ENCODE measurements at regions not wholly inside any gene's neighbourhood (a gene's known extent, or its start where the extent isn't known, plus 50 kb on each side); places are given as distances from the start of the nearest gene placed in this dataset.

GRCh38 chr13:68380041-68380973 lies 1150.2 kb upstream of the PCDH9 start:
- no peak for TF ChIP-seq ARNTL (CRISPR knock-in tag; IDR thresholded peaks at IDR 0.05; ENCODE audit: borderline replicate concordance, low read depth)
- TF ChIP-seq RARB (CRISPR knock-in tag; IDR thresholded peaks at IDR 0.05): no peak
- no peak for TF ChIP-seq OSR1 (CRISPR knock-in tag; IDR thresholded peaks at IDR 0.05)
- TF ChIP-seq ZNF565 (CRISPR knock-in tag; conservative IDR thresholded peaks at IDR 0.05; ENCODE audit: low read depth): no peak
- no peak for TF ChIP-seq TCF4 (CRISPR knock-in tag; IDR thresholded peaks at IDR 0.05; ENCODE audit: borderline replicate concordance)
- TF ChIP-seq ZFP3 (CRISPR knock-in tag; IDR thresholded peaks at IDR 0.05): no peak
- no peak for TF ChIP-seq BACH2 (CRISPR knock-in tag; IDR thresholded peaks at IDR 0.05; ENCODE audit: borderline replicate concordance)
- TF ChIP-seq, protein P1, sequence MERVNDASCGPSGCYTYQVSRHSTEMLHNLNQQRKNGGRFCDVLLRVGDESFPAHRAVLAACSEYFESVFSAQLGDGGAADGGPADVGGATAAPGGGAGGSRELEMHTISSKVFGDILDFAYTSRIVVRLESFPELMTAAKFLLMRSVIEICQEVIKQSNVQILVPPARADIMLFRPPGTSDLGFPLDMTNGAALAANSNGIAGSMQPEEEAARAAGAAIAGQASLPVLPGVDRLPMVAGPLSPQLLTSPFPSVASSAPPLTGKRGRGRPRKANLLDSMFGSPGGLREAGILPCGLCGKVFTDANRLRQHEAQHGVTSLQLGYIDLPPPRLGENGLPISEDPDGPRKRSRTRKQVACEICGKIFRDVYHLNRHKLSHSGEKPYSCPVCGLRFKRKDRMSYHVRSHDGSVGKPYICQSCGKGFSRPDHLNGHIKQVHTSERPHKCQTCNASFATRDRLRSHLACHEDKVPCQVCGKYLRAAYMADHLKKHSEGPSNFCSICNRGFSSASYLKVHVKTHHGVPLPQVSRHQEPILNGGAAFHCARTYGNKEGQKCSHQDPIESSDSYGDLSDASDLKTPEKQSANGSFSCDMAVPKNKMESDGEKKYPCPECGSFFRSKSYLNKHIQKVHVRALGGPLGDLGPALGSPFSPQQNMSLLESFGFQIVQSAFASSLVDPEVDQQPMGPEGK (CRISPR knock-in tag; IDR thresholded peaks at IDR 0.05; ENCODE audit: borderline replicate concordance): no peak
- TF ChIP-seq ISL1 (CRISPR knock-in tag; IDR thresholded peaks at IDR 0.05): no peak
- no peak for TF ChIP-seq ZC3H10 (CRISPR knock-in tag; IDR thresholded peaks at IDR 0.05)
- TF ChIP-seq ESRRG (CRISPR knock-in tag; IDR thresholded peaks at IDR 0.05): no peak
- TF ChIP-seq PPARA (CRISPR knock-in tag; IDR thresholded peaks at IDR 0.05; ENCODE audit: borderline replicate concordance): no peak
- no peak for TF ChIP-seq ZNF70 (CRISPR knock-in tag; IDR thresholded peaks at IDR 0.05)
